ENCODE measurements at regions not wholly inside any gene's neighbourhood (a gene's known extent, or its start where the extent isn't known, plus 50 kb on each side); places are given as distances from the start of the nearest gene placed in this dataset.

GRCh38 chr19:31118986-31119385, 230.2 kb downstream of the TSHZ3 start:
- no peaks in the 10 kb centered on the region for H3K36me3 ChIP-seq
- H3K27ac ChIP-seq, result no peak overlapping the region
- H3K27me3 ChIP-seq (replicated peaks; ENCODE audit: insufficient read depth), result no peaks in the 10 kb centered on the region
- no peaks in the 10 kb centered on the region for H3K4me1 ChIP-seq (replicated peaks)
- intact Hi-C loops (cut with DNase I), result loop anchor here (10.0 kb wide), 1 partner anchor 1106 kb away; no protein-coding TSS in a partner anchor
- H3K4me3 ChIP-seq, result no peak overlapping the region
- WGBS, result 80% methylated on average over 4 of the region's 4 CpGs
- DNase-seq (ENCODE audit: low spot score), result no peak
- no peak for TF ChIP-seq CTCF (IDR thresholded peaks at IDR 0.05)
- no peak for TF ChIP-seq POLR2A (IDR thresholded peaks at IDR 0.05)
- TF ChIP-seq POLR2AphosphoS5 (IDR thresholded peaks at IDR 0.05), result no peak
- no peaks in the 10 kb centered on the region for H3K9me3 ChIP-seq

- Histone ChIP-seq H3K4me3 (no peak overlapping the region), H3K36me3 (no peaks in the 10 kb centered on the region), H3K4me1 (replicated peaks) (no peaks in the 10 kb centered on the region), H3K27ac (no peak overlapping the region), H3K9me3 (no peaks in the 10 kb centered on the region), H3K27me3 (replicated peaks; ENCODE audit: insufficient read depth) (no peaks in the 10 kb centered on the region)
- 83% methylated on average over 15 of the region's 15 CpGs for WGBS
- TF ChIP-seq POLR2A (IDR thresholded peaks at IDR 0.05) (no peak), CTCF (IDR thresholded peaks at IDR 0.05) (no peak), POLR2AphosphoS5 (IDR thresholded peaks at IDR 0.05) (no peak)
- DNase-seq (ENCODE audit: low spot score), result no peak
- intact Hi-C loops (cut with DNase I), result loop anchor here (10.0 kb wide), 1 partner anchor 1106 kb away; no protein-coding TSS in a partner anchor
These were observed 230.8 kb downstream of the TSHZ3 start for GRCh38 chr19:31118287-31118955.

DNA sequence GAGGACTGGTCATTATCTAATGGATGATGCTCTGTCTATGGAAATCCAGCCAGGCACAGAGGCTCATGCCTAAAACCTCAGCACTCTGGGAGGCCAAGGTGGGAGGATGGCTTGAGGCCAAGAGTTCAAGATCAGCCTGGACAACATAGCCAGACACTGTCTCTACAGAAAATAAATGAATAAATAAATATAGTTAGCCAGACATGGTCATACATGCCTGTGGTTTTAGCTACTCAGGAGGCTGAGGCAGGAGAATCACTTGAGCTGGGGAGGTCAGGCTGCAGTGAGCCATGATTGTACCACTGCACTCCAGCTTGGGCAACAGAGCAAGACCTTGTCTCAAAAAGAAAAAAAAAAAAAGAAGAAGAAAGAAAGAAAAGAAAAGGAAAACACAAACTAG, 234.7 kb downstream of the TSHZ3 start:
- Histone ChIP-seq H3K4me3 (no peak overlapping the region), H3K36me3 (no peaks in the 10 kb centered on the region), H3K9me3 (no peaks in the 10 kb centered on the region), H3K4me1 (replicated peaks) (no peaks in the 10 kb centered on the region), H3K27ac (no peak overlapping the region), H3K27me3 (replicated peaks; ENCODE audit: insufficient read depth) (no peaks in the 10 kb centered on the region)
- TF ChIP-seq POLR2AphosphoS5 (IDR thresholded peaks at IDR 0.05) (no peak), CTCF (IDR thresholded peaks at IDR 0.05) (no peak), POLR2A (IDR thresholded peaks at IDR 0.05) (no peak)
- intact Hi-C loops (cut with DNase I), result loop anchor here (10.0 kb wide), 1 partner anchor 1110 kb away; no protein-coding TSS in a partner anchor
- DNase-seq (ENCODE audit: low spot score), result no peak

GRCh38 chr19:31113293-31113692, 235.9 kb downstream of the TSHZ3 start:
- Histone ChIP-seq H3K4me3 (no peak overlapping the region), H3K4me1 (replicated peaks) (no peaks in the 10 kb centered on the region), H3K9me3 (no peaks in the 10 kb centered on the region), H3K27ac (no peak overlapping the region), H3K27me3 (replicated peaks; ENCODE audit: insufficient read depth) (no peaks in the 10 kb centered on the region), H3K36me3 (no peaks in the 10 kb centered on the region)
- DNase-seq (ENCODE audit: low spot score), result no peak
- intact Hi-C loops (cut with DNase I), result loop anchor here (10.0 kb wide), 1 partner anchor 1112 kb away; no protein-coding TSS in a partner anchor
- WGBS, result 13% methylated on average over 1 of the region's 1 CpG
- TF ChIP-seq POLR2AphosphoS5 (IDR thresholded peaks at IDR 0.05), result no peak
- TF ChIP-seq POLR2A (IDR thresholded peaks at IDR 0.05), result no peak
- no peak for TF ChIP-seq CTCF (IDR thresholded peaks at IDR 0.05)

DNA sequence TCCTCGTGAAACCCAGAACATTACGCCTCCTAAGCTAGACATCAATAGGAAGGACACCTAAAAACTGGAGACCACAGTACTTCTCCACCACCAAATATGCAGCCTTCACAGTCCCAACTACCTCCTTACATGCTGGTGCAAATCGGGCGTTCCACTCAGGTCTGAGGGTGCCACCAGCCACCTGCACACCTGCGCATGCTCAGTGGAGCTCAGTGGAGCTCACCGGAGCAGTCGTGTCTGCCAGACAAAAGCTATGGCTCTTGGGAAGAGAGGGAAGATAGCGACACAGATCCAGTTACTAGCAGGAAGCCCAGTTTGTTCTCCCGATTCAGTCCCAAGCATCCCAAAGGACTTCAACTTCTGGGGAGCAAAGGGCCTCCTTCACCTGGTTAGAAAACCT, 237.1 kb downstream of the TSHZ3 start:
- H3K4me1 ChIP-seq (replicated peaks), result no peaks in the 10 kb centered on the region
- no peaks in the 10 kb centered on the region for H3K36me3 ChIP-seq
- no peak overlapping the region for H3K4me3 ChIP-seq
- intact Hi-C loops (cut with DNase I), result loop anchor here (10.0 kb wide), 1 partner anchor 1113 kb away; no protein-coding TSS in a partner anchor
- H3K27me3 ChIP-seq (replicated peaks; ENCODE audit: insufficient read depth), result no peaks in the 10 kb centered on the region
- H3K27ac ChIP-seq, result no peak overlapping the region
- no peak for DNase-seq (ENCODE audit: low spot score)
- WGBS, result 92% methylated on average over 9 of the region's 9 CpGs
- H3K9me3 ChIP-seq, result no peaks in the 10 kb centered on the region
- TF ChIP-seq CTCF (IDR thresholded peaks at IDR 0.05), result no peak
- TF ChIP-seq POLR2A (IDR thresholded peaks at IDR 0.05), result no peak
- no peak for TF ChIP-seq POLR2AphosphoS5 (IDR thresholded peaks at IDR 0.05)

Measured in prostate gland (tissue), 2 donors.